HepG2 (cell line): ENCODE measurements at regions not wholly inside any gene's neighbourhood (a gene's known extent, or its start where the extent isn't known, plus 50 kb on each side); places are given as distances from the start of the nearest gene placed in this dataset.
A peak's percentile ranks its signal among the peaks of the same experiment; 100 is the strongest.

Experiments used
- ATAC-seq: fragments of 200-7000 bp; cut with Tn5 transposase; 3 replicates; pipeline ENCODE4 v1.9.1; 2020; ENCODE audit warnings: mild to moderate bottlenecking, moderate library complexity
- BruUV-seq: library from RNA; stranded (reverse); fragments of 400-500 nt; replicated peaks from 2 replicates; lab custom pipeline; 2021; lab: Mats Ljungman, UMichigan
- CTCF ChIA-PET: fragments of 300-600 bp; formaldehyde crosslinking; extraction: SDS; loops from one replicate; lab custom pipeline; 2021; ENCODE audit warnings: low total read pairs, inconsistent platforms, low intra/inter-chr PET ratio; lab: Yijun Ruan, JAX
- POLR2A ChIA-PET: fragments of 350-600 bp; sonication (Branson Sonifier 250); formaldehyde crosslinking; loops from one replicate; lab custom pipeline; 2020; ENCODE audit warnings: antibody characterized with exemption, inconsistent platforms; lab: Yijun Ruan, JAX
- DNase-seq: peaks from one replicate; pipeline ENCODE4 v3.0.0-alpha.2; 2015; ENCODE audit warnings: low spot score
- FAIRE-seq: peaks from 3 replicates; lab custom pipeline; 2011; peaks lifted over from hg19 to GRCh38; lab: Jason Lieb, UNC
- H2AFZ ChIP-seq: one replicate; pipeline ENCODE4 v1.6.1; 2011; ENCODE audit warnings: low read length, inconsistent platforms
- H3K27ac ChIP-seq: fragments of 300-600 bp; 3 replicates; pipeline ENCODE4 v1.8.0; 2011; ENCODE audit warnings: mixed run types, mild to moderate bottlenecking, mixed read lengths, low read length, inconsistent platforms; ENCODE audit not compliant: insufficient read depth; ENCODE audit errors: extremely low read length
- H3K27me3 ChIP-seq, 2 experiments: fragments of 200-600 bp in 1 of 2; 2 replicates in 1 of 2; 3 replicates in 1 of 2; pipeline versions ENCODE4 v1.6.0 to v1.8.0; 2011; ENCODE audit warnings: low read length in 2 of 2, mild to moderate bottlenecking in 2 of 2, moderate library complexity in 2 of 2, inconsistent platforms in 1 of 2; ENCODE audit not compliant: insufficient read depth in 2 of 2, control insufficient read depth in 1 of 2
- H3K36me3 ChIP-seq, 2 experiments: fragments of 200-600 bp in 1 of 2; replicated peaks in 1 of 2; 2 replicates in 1 of 2; 3 replicates in 1 of 2; pipeline versions ENCODE4 v1.5.1 to v1.8.0; 2011; ENCODE audit warnings: low read length in 2 of 2, inconsistent platforms in 1 of 2; ENCODE audit not compliant: insufficient read depth in 2 of 2, control insufficient read depth in 1 of 2
- H3K4me1 ChIP-seq: 2 replicates; pipeline ENCODE4 v1.5.1; 2012; ENCODE audit warnings: low read length, inconsistent platforms; ENCODE audit not compliant: insufficient read depth
- H3K4me2 ChIP-seq: 2 replicates; pipeline ENCODE4 v1.6.0; 2011; ENCODE audit warnings: low read depth, low read length, inconsistent platforms
- H3K4me3 ChIP-seq, 3 experiments: fragments of 200-600 bp in 1 of 3; sonication (generic), shearing (Covaris generic) in 1 of 3; replicated peaks in 1 of 3; 2 replicates each; pipeline ENCODE4 v1.5.1; 2011 to 2016; ENCODE audit warnings: low read length in 3 of 3, inconsistent platforms in 2 of 3, low read depth in 2 of 3, mild to moderate bottlenecking in 2 of 3, control low read depth in 1 of 3, mixed read lengths in 1 of 3; ENCODE audit not compliant: insufficient read depth in 1 of 3
- H3K79me2 ChIP-seq: one replicate; pipeline ENCODE4 v1.6.1; 2011; ENCODE audit warnings: low read length, inconsistent platforms; ENCODE audit not compliant: insufficient read depth
- H3K9ac ChIP-seq: 2 replicates; pipeline ENCODE4 v1.6.0; 2011; ENCODE audit warnings: mild to moderate bottlenecking, low read depth, low read length, inconsistent platforms; ENCODE audit not compliant: insufficient read depth
- H3K9me3 ChIP-seq: 2 replicates; pipeline ENCODE4 v1.5.1; 2012; ENCODE audit warnings: mild to moderate bottlenecking, low read length
- H4K20me1 ChIP-seq: 2 replicates; pipeline ENCODE4 v1.6.0; 2011; ENCODE audit warnings: inconsistent platforms, mild to moderate bottlenecking, low read length, moderate library complexity; ENCODE audit not compliant: insufficient read depth
- ATF7-NPFF ChIP-seq: sonication (generic); formaldehyde crosslinking; IDR thresholded peaks from 2 replicates; pipeline ENCODE4 v1.8.1; 2023; ENCODE audit warnings: mild to moderate bottlenecking, low read depth, missing genetic modification reagents, moderate library complexity
- FOSL1 ChIP-seq: sonication (generic); formaldehyde crosslinking; IDR thresholded peaks from 2 replicates; pipeline ENCODE4 v1.9.0; 2021; ENCODE audit warnings: missing genetic modification reagents, borderline replicate concordance
- GABPA ChIP-seq, 2 experiments: IDR thresholded peaks; 2 replicates each; pipeline ENCODE4 v1.6.1; 2011 to 2016; ENCODE audit warnings: low read depth in 2 of 2, low read length in 1 of 2, missing biosample characterization in 1 of 2, missing genetic modification characterization in 1 of 2
- HDAC6 ChIP-seq: fragments of 200-600 bp; sonication (generic); IDR thresholded peaks from 2 replicates; pipeline ENCODE4 v1.7.0; 2017; ENCODE audit warnings: mild to moderate bottlenecking, antibody characterized with exemption, low read length, low read depth
- JUN ChIP-seq: sonication (generic); formaldehyde crosslinking; IDR thresholded peaks from 2 replicates; pipeline ENCODE4 v1.4.0; 2020; ENCODE audit warnings: mild to moderate bottlenecking, missing genetic modification reagents
- RBAK ChIP-seq: sonication (generic); formaldehyde crosslinking; IDR thresholded peaks from 2 replicates; pipeline ENCODE4 v1.5.1; 2020; ENCODE audit warnings: mild to moderate bottlenecking, missing genetic modification reagents
- SMC3 ChIP-seq: IDR thresholded peaks from 2 replicates; pipeline ENCODE4 v1.6.1; 2011; ENCODE audit warnings: low read length, improper control_type of control experiment
- WGBS: methylation state at CpG from one replicate; pipeline ENCODE4 v1.1.6; 2017; ENCODE audit warnings: low lambda C conversion rate; 5-methylcytosine and 5-hydroxymethylcytosine counted together
- in situ Hi-C: cut with HindIII; loops from 2 replicates; pipeline ENCODE4 v1.10.0; 2017; ENCODE audit warnings: low pct_unique_long_range_greater_than_20kb; ENCODE audit not compliant: extremely low pct_ligation_motif_present
- intact Hi-C: fragments of 100-400 bp; cut with micrococcal nuclease; formaldehyde crosslinking; loops from one replicate; pipeline ENCODE4 v1.10.0; 2022; ENCODE audit not compliant: unreplicated experiment
- TF ChIP-seq, protein P1 (sequence below): sonication (generic); formaldehyde crosslinking; IDR thresholded peaks from 2 replicates; pipeline ENCODE4 v1.8.0; 2022; ENCODE audit warnings: missing genetic modification reagents, mild to moderate bottlenecking, moderate library complexity, borderline replicate concordance
- TF ChIP-seq, protein P2 (sequence below): IDR thresholded peaks from 2 replicates; pipeline ENCODE4 v1.6.1; 2016; ENCODE audit warnings: control low read depth

DNA sequence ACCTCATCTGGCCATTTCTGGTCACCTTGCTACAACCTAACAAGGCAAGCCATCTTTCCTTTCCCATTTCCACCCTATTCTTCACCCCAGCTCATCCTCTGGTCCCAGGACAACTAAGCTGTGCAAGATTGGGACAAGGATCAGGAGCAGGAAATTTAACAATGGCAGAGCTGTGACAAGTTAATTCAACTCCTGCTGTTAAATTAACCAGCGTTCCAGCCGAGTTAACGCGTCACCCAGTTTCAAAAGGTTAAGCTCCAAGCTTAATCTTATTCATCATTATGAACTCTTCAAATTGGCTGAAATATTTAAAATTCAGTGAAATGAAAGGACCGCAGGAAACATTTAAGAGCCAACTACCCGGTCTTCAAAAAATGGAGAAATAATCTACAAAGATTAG is 231.9 kb downstream of the GRB14 start:
- no peaks in the 10 kb centered on the region for H3K4me1 ChIP-seq
- intact Hi-C loops = no loop called here
- H3K27me3 ChIP-seq = no peaks in the 10 kb centered on the region
- H2AFZ ChIP-seq = no peak overlapping the region
- no peak overlapping the region for H3K4me3 ChIP-seq
- DNase-seq (no peak), FAIRE-seq (no peak)
- no peak overlapping the region for H3K4me2 ChIP-seq
- H3K36me3 ChIP-seq = no peaks in the 10 kb centered on the region
- WGBS = 31% methylated on average over 6 of the region's 6 CpGs
- POLR2A ChIA-PET = no interaction called here
- no peaks in the 10 kb centered on the region for H3K79me2 ChIP-seq
- H3K27ac ChIP-seq = no peak overlapping the region
- in situ Hi-C loops = no loop called here
- no peak overlapping the region for H3K9ac ChIP-seq
- no peaks in the 10 kb centered on the region for H3K9me3 ChIP-seq
- TF ChIP-seq JUN (CRISPR knock-in tag) = no peak
- TF ChIP-seq, protein P1, sequence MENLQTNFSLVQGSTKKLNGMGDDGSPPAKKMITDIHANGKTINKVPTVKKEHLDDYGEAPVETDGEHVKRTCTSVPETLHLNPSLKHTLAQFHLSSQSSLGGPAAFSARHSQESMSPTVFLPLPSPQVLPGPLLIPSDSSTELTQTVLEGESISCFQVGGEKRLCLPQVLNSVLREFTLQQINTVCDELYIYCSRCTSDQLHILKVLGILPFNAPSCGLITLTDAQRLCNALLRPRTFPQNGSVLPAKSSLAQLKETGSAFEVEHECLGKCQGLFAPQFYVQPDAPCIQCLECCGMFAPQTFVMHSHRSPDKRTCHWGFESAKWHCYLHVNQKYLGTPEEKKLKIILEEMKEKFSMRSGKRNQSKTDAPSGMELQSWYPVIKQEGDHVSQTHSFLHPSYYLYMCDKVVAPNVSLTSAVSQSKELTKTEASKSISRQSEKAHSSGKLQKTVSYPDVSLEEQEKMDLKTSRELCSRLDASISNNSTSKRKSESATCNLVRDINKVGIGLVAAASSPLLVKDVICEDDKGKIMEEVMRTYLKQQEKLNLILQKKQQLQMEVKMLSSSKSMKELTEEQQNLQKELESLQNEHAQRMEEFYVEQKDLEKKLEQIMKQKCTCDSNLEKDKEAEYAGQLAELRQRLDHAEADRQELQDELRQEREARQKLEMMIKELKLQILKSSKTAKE = no peak
- TF ChIP-seq ATF7-NPFF (CRISPR knock-in tag) = no peak
- TF ChIP-seq SMC3 = no peak
- no peak for TF ChIP-seq FOSL1 (CRISPR knock-in tag)
- TF ChIP-seq, all 625 proteins: peak for 0
- BruUV-seq = no TSS peak
- ATAC-seq = no peak
- CTCF ChIA-PET = no interaction called here
- H4K20me1 ChIP-seq = no peaks in the 10 kb centered on the region

DNA sequence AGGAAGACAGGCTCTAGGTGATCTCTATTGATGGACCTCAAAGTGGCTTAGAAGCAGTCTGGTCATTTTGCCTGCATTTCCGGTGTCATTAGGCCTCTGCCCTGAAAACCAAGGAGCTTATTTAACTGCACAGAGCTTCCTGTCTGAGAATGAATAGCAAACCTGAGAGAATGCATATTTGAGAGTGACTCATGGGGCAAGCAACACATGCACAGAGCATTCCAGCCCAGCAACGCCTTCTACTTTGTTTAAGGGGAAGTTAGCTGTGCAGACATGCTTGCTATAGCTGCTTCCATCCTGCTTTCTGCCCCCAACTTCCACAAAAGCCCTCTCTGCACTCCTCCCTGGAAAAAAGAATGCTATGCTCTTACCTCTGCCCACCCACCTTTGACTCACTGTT is 232.8 kb downstream of the GRB14 start:
- Histone ChIP-seq H3K4me2 (no peak overlapping the region), H3K79me2 (no peaks in the 10 kb centered on the region), H2AFZ (no peak overlapping the region), H4K20me1 (no peaks in the 10 kb centered on the region), H3K36me3 (no peaks in the 10 kb centered on the region), H3K4me1 (no peaks in the 10 kb centered on the region), H3K27me3 (no peaks in the 10 kb centered on the region), H3K9ac (no peak overlapping the region), H3K9me3 (no peaks in the 10 kb centered on the region), H3K27ac (no peak overlapping the region), H3K4me3 (no peak overlapping the region)
- CTCF ChIA-PET = no interaction called here
- ATAC-seq = peak; percentile 79
- no peak for FAIRE-seq
- BruUV-seq = no TSS peak
- intact Hi-C loops = no loop called here
- DNase-seq = peak; percentile 51
- POLR2A ChIA-PET = no interaction called here
- 0% methylated on average over 2 of the region's 2 CpGs for WGBS
- in situ Hi-C loops = no loop called here
- TF ChIP-seq, protein P2, sequence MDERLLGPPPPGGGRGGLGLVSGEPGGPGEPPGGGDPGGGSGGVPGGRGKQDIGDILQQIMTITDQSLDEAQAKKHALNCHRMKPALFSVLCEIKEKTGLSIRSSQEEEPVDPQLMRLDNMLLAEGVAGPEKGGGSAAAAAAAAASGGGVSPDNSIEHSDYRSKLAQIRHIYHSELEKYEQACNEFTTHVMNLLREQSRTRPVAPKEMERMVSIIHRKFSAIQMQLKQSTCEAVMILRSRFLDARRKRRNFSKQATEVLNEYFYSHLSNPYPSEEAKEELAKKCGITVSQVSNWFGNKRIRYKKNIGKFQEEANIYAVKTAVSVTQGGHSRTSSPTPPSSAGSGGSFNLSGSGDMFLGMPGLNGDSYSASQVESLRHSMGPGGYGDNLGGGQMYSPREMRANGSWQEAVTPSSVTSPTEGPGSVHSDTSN (CRISPR knock-in tag) = no peak
- TF ChIP-seq GABPA (IDR thresholded peaks at IDR 0.05; ENCODE audit: low read depth, low read length) (no peak), GABPA (CRISPR knock-in tag; IDR thresholded peaks at IDR 0.05; ENCODE audit: low read depth) (peak; percentile 51), HDAC6 (no peak), RBAK (no peak)
